GM19324 (cell line): ENCODE measurements at regions not wholly inside any gene's neighbourhood (a gene's known extent, or its start where the extent isn't known, plus 50 kb on each side); places are given as distances from the start of the nearest gene placed in this dataset.

Source experiments
- ATAC-seq: cut with Tn5 transposase; IDR thresholded peaks from one replicate; pipeline ENCODE4 v1.9.1; 2021; ENCODE audit warnings: mild to moderate bottlenecking, moderate library complexity; ENCODE audit not compliant: unreplicated experiment, low FRiP score

GRCh38 chrX:148448686-148449085 is 51.7 kb upstream of the AFF2 start:
- no peak for ATAC-seq
